HepG2 (cell line): ENCODE measurements at regions not wholly inside any gene's neighbourhood (a gene's known extent, or its start where the extent isn't known, plus 50 kb on each side); places are given as distances from the start of the nearest gene placed in this dataset.

Experiments
- ATAC-seq: fragments of 200-7000 bp; cut with Tn5 transposase; 3 replicates; pipeline ENCODE4 v1.9.1; 2020; ENCODE audit warnings: mild to moderate bottlenecking, moderate library complexity
- BruUV-seq: library from RNA; stranded (reverse); fragments of 400-500 nt; replicated peaks from 2 replicates; lab custom pipeline; 2021; lab: Mats Ljungman, UMichigan
- CTCF ChIA-PET: fragments of 300-600 bp; formaldehyde crosslinking; extraction: SDS; loops from one replicate; lab custom pipeline; 2021; ENCODE audit warnings: low total read pairs, inconsistent platforms, low intra/inter-chr PET ratio; lab: Yijun Ruan, JAX
- POLR2A ChIA-PET: fragments of 350-600 bp; sonication (Branson Sonifier 250); formaldehyde crosslinking; loops from one replicate; lab custom pipeline; 2020; ENCODE audit warnings: antibody characterized with exemption, inconsistent platforms; lab: Yijun Ruan, JAX
- DNase-seq: peaks from one replicate; pipeline ENCODE4 v3.0.0-alpha.2; 2015; ENCODE audit warnings: low spot score
- FAIRE-seq: peaks from 3 replicates; lab custom pipeline; 2011; peaks lifted over from hg19 to GRCh38; lab: Jason Lieb, UNC
- H2AFZ ChIP-seq: one replicate; pipeline ENCODE4 v1.6.1; 2011; ENCODE audit warnings: low read length, inconsistent platforms
- H3K27ac ChIP-seq: fragments of 300-600 bp; 3 replicates; pipeline ENCODE4 v1.8.0; 2011; ENCODE audit warnings: mixed run types, mild to moderate bottlenecking, mixed read lengths, low read length, inconsistent platforms; ENCODE audit not compliant: insufficient read depth; ENCODE audit errors: extremely low read length
- H3K27me3 ChIP-seq, 2 experiments: fragments of 200-600 bp in 1 of 2; 2 replicates in 1 of 2; 3 replicates in 1 of 2; pipeline versions ENCODE4 v1.6.0 to v1.8.0; 2011; ENCODE audit warnings: low read length in 2 of 2, mild to moderate bottlenecking in 2 of 2, moderate library complexity in 2 of 2, inconsistent platforms in 1 of 2; ENCODE audit not compliant: insufficient read depth in 2 of 2, control insufficient read depth in 1 of 2
- H3K36me3 ChIP-seq, 2 experiments: fragments of 200-600 bp in 1 of 2; replicated peaks in 1 of 2; 2 replicates in 1 of 2; 3 replicates in 1 of 2; pipeline versions ENCODE4 v1.5.1 to v1.8.0; 2011; ENCODE audit warnings: low read length in 2 of 2, inconsistent platforms in 1 of 2; ENCODE audit not compliant: insufficient read depth in 2 of 2, control insufficient read depth in 1 of 2
- H3K4me1 ChIP-seq: 2 replicates; pipeline ENCODE4 v1.5.1; 2012; ENCODE audit warnings: low read length, inconsistent platforms; ENCODE audit not compliant: insufficient read depth
- H3K4me2 ChIP-seq: 2 replicates; pipeline ENCODE4 v1.6.0; 2011; ENCODE audit warnings: low read depth, low read length, inconsistent platforms
- H3K4me3 ChIP-seq, 3 experiments: fragments of 200-600 bp in 1 of 3; sonication (generic), shearing (Covaris generic) in 1 of 3; replicated peaks in 1 of 3; 2 replicates each; pipeline ENCODE4 v1.5.1; 2011 to 2016; ENCODE audit warnings: low read length in 3 of 3, inconsistent platforms in 2 of 3, low read depth in 2 of 3, mild to moderate bottlenecking in 2 of 3, control low read depth in 1 of 3, mixed read lengths in 1 of 3; ENCODE audit not compliant: insufficient read depth in 1 of 3
- H3K79me2 ChIP-seq: one replicate; pipeline ENCODE4 v1.6.1; 2011; ENCODE audit warnings: low read length, inconsistent platforms; ENCODE audit not compliant: insufficient read depth
- H3K9ac ChIP-seq: 2 replicates; pipeline ENCODE4 v1.6.0; 2011; ENCODE audit warnings: mild to moderate bottlenecking, low read depth, low read length, inconsistent platforms; ENCODE audit not compliant: insufficient read depth
- H3K9me3 ChIP-seq: 2 replicates; pipeline ENCODE4 v1.5.1; 2012; ENCODE audit warnings: mild to moderate bottlenecking, low read length
- H4K20me1 ChIP-seq: 2 replicates; pipeline ENCODE4 v1.6.0; 2011; ENCODE audit warnings: inconsistent platforms, mild to moderate bottlenecking, low read length, moderate library complexity; ENCODE audit not compliant: insufficient read depth
- AKAP8 ChIP-seq: sonication (generic); formaldehyde crosslinking; IDR thresholded peaks from 2 replicates; pipeline ENCODE4 v1.5.1; 2020; ENCODE audit warnings: mild to moderate bottlenecking, missing genetic modification reagents
- ARID2 ChIP-seq: sonication (generic); formaldehyde crosslinking; IDR thresholded peaks from 2 replicates; pipeline ENCODE4 v1.8.1; 2022; ENCODE audit warnings: mild to moderate bottlenecking, missing genetic modification reagents, borderline replicate concordance
- ATF1 ChIP-seq: IDR thresholded peaks from 2 replicates; pipeline ENCODE4 v1.6.1; 2016; ENCODE audit warnings: mild to moderate bottlenecking, control low read depth
- CAMTA2 ChIP-seq: sonication (generic); formaldehyde crosslinking; IDR thresholded peaks from 2 replicates; pipeline ENCODE4 v1.4.0; 2020; ENCODE audit warnings: mild to moderate bottlenecking, missing genetic modification reagents, borderline replicate concordance
- HDAC6 ChIP-seq: fragments of 200-600 bp; sonication (generic); IDR thresholded peaks from 2 replicates; pipeline ENCODE4 v1.7.0; 2017; ENCODE audit warnings: mild to moderate bottlenecking, antibody characterized with exemption, low read length, low read depth
- MAF1 ChIP-seq: sonication (generic); formaldehyde crosslinking; IDR thresholded peaks from 2 replicates; pipeline ENCODE4 v1.5.0; 2020; ENCODE audit warnings: missing genetic modification reagents, borderline replicate concordance
- NKX3-1 ChIP-seq: sonication (generic); formaldehyde crosslinking; IDR thresholded peaks from 2 replicates; pipeline ENCODE4 v1.5.0; 2020; ENCODE audit warnings: missing genetic modification reagents
- NR2F1 ChIP-seq, 2 experiments: fragments of 450-650 bp in 1 of 2; formaldehyde crosslinking in 1 of 2; IDR thresholded peaks; 2 replicates each; pipeline versions ENCODE4 v1.5.0 to v1.6.1; 2016 to 2020; ENCODE audit warnings: mild to moderate bottlenecking in 1 of 2, missing compliant biosample characterization in 1 of 2, missing genetic modification reagents in 1 of 2, moderate library complexity in 1 of 2
- PRMT3 ChIP-seq: sonication (generic); formaldehyde crosslinking; IDR thresholded peaks from 2 replicates; pipeline ENCODE4 v1.8.1; 2022; ENCODE audit warnings: low read depth, mild to moderate bottlenecking, moderate library complexity, missing genetic modification reagents, borderline replicate concordance
- RARA ChIP-seq: IDR thresholded peaks from 2 replicates; pipeline ENCODE4 v1.6.1; 2016; ENCODE audit warnings: missing genetic modification reagents, missing compliant biosample characterization
- SKI ChIP-seq: fragments of 450-650 bp; IDR thresholded peaks from one replicate; pipeline ENCODE4 v1.6.1; 2018; ENCODE audit warnings: mild to moderate bottlenecking; ENCODE audit not compliant: partially characterized antibody
- SMAD1 ChIP-seq: sonication (generic); formaldehyde crosslinking; IDR thresholded peaks from 2 replicates; pipeline ENCODE4 v1.4.0; 2020; ENCODE audit warnings: missing genetic modification reagents, low read depth, mild to moderate bottlenecking, borderline replicate concordance
- SUZ12 ChIP-seq: fragments of 150-350 bp; IDR thresholded peaks from 2 replicates; pipeline ENCODE4 v1.6.1; 2014; ENCODE audit warnings: low read depth, low read length
- YY1 ChIP-seq: IDR thresholded peaks from 2 replicates; pipeline ENCODE4 v1.6.1; 2011; ENCODE audit warnings: low read length, low read depth, moderate library complexity, mild to moderate bottlenecking; ENCODE audit not compliant: insufficient read depth, insufficient replicate concordance
- ZBTB21 ChIP-seq: sonication (generic); formaldehyde crosslinking; IDR thresholded peaks from 2 replicates; pipeline ENCODE4 v1.4.0; 2020; ENCODE audit warnings: missing genetic modification reagents
- ZFAT ChIP-seq: sonication (generic); formaldehyde crosslinking; conservative IDR thresholded peaks from 2 replicates; pipeline ENCODE4 v1.8.1; 2023; ENCODE audit warnings: missing genetic modification reagents, inconsistent platforms
- ZNF180 ChIP-seq: sonication (generic); formaldehyde crosslinking; IDR thresholded peaks from 2 replicates; pipeline ENCODE4 v1.4.0; 2020; ENCODE audit warnings: low read depth, missing genetic modification reagents, borderline replicate concordance
- ZNF292 ChIP-seq: sonication (generic); formaldehyde crosslinking; IDR thresholded peaks from 2 replicates; pipeline ENCODE4 v1.8.1; 2022; ENCODE audit warnings: mild to moderate bottlenecking, low read depth, missing genetic modification reagents, borderline replicate concordance
- ZNF512 ChIP-seq: sonication (generic); formaldehyde crosslinking; IDR thresholded peaks from 2 replicates; pipeline ENCODE4 v1.4.0; 2020; ENCODE audit warnings: mild to moderate bottlenecking, missing genetic modification reagents
- ZNF761 ChIP-seq: sonication (generic); formaldehyde crosslinking; conservative IDR thresholded peaks from 2 replicates; pipeline ENCODE4 v1.4.0; 2020; ENCODE audit warnings: mild to moderate bottlenecking, missing genetic modification reagents
- ZNF839 ChIP-seq: sonication (generic); formaldehyde crosslinking; IDR thresholded peaks from 2 replicates; pipeline ENCODE4 v1.4.0; 2020; ENCODE audit warnings: missing genetic modification reagents, mild to moderate bottlenecking, borderline replicate concordance
- in situ Hi-C: cut with HindIII; loops from 2 replicates; pipeline ENCODE4 v1.10.0; 2017; ENCODE audit warnings: low pct_unique_long_range_greater_than_20kb; ENCODE audit not compliant: extremely low pct_ligation_motif_present
- intact Hi-C: fragments of 100-400 bp; cut with micrococcal nuclease; formaldehyde crosslinking; loops from one replicate; pipeline ENCODE4 v1.10.0; 2022; ENCODE audit not compliant: unreplicated experiment
- TF ChIP-seq, protein P1 (sequence below): sonication (generic); formaldehyde crosslinking; conservative IDR thresholded peaks from 2 replicates; pipeline ENCODE4 v1.8.0; 2022; ENCODE audit warnings: low read depth, missing genetic modification reagents

- no peak for TF ChIP-seq HDAC6
- no peak for TF ChIP-seq NR2F1 (CRISPR knock-in tag; IDR thresholded peaks at IDR 0.05)
- no peak for TF ChIP-seq ZNF761 (CRISPR knock-in tag)
These were observed 264.2 kb downstream of the UTP18 start (continued) for GRCh38 chr17:51524524-51524923.

DNA sequence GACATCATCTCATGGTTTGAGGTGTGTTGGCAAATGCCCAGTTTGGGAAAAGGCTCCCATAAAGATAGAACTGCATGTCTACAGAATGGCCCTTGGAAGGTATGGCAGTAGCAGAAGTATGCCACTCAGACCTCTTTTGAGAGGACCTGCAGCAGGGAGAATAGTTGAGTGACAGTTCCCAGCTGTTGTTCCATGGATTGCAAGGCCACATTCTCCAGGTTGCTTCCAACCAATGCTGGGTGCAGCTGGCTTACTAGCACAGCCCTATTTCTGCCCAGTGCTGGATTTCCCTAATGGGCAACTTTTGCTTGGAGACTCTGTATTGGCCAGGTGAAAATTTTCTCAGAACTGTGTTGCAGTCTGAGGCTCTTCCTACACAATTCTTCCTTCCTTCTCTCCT is 266.2 kb downstream of the UTP18 start:
- BruUV-seq = no TSS peak
- ATAC-seq = no peak
- no peaks in the 10 kb centered on the region for H3K36me3 ChIP-seq
- no peak overlapping the region for H3K4me2 ChIP-seq
- no peaks in the 10 kb centered on the region for H3K79me2 ChIP-seq
- no peaks in the 10 kb centered on the region for H4K20me1 ChIP-seq
- POLR2A ChIA-PET = no interaction called here
- H3K4me1 ChIP-seq = no peaks in the 10 kb centered on the region
- H3K9ac ChIP-seq = no peak overlapping the region
- H2AFZ ChIP-seq = no peak overlapping the region
- TF ChIP-seq CAMTA2 (CRISPR knock-in tag) (no peak), SUZ12 (no peak), NKX3-1 (no peak), ZNF292 (CRISPR knock-in tag) (no peak), ZNF180 (CRISPR knock-in tag) (no peak), ZBTB21 (CRISPR knock-in tag) (no peak), MAF1 (no peak), SMAD1 (CRISPR knock-in tag) (no peak), YY1 (no peak), ZNF512 (CRISPR knock-in tag) (no peak), ZNF839 (no peak), SKI (no peak), AKAP8 (CRISPR knock-in tag) (no peak), ARID2 (CRISPR knock-in tag) (no peak), ATF1 (CRISPR knock-in tag) (no peak), PRMT3 (CRISPR knock-in tag) (no peak), ZFAT (CRISPR knock-in tag) (no peak), RARA (CRISPR knock-in tag) (no peak)
- TF ChIP-seq, protein P1, sequence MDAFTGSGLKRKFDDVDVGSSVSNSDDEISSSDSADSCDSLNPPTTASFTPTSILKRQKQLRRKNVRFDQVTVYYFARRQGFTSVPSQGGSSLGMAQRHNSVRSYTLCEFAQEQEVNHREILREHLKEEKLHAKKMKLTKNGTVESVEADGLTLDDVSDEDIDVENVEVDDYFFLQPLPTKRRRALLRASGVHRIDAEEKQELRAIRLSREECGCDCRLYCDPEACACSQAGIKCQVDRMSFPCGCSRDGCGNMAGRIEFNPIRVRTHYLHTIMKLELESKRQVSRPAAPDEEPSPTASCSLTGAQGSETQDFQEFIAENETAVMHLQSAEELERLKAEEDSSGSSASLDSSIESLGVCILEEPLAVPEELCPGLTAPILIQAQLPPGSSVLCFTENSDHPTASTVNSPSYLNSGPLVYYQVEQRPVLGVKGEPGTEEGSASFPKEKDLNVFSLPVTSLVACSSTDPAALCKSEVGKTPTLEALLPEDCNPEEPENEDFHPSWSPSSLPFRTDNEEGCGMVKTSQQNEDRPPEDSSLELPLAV (CRISPR knock-in tag) = no peak
- CTCF ChIA-PET = no interaction called here
- in situ Hi-C loops = loop anchor here (25.0 kb wide), 1 partner anchor 139 kb away; no protein-coding TSS in a partner anchor
- intact Hi-C loops = no loop called here
- DNase-seq = no peak
- H3K27me3 ChIP-seq = no peaks in the 10 kb centered on the region
- H3K27ac ChIP-seq = no peak overlapping the region
- H3K9me3 ChIP-seq = no peaks in the 10 kb centered on the region
- no peak for FAIRE-seq
- H3K4me3 ChIP-seq = no peak overlapping the region
